HG03342 (cell line): ENCODE measurements at regions not wholly inside any gene's neighbourhood (a gene's known extent, or its start where the extent isn't known, plus 50 kb on each side); places are given as distances from the start of the nearest gene placed in this dataset.
"Not testable (repeated sequence)": the region's sequence is repeated elsewhere in the genome, so short reads cannot be mapped to it uniquely, and the experiment has no call there.

ENCODE experiments used
- ATAC-seq: cut with Tn5 transposase; IDR thresholded peaks from one replicate; pipeline ENCODE4 v1.9.1; 2021; ENCODE audit warnings: mild to moderate bottlenecking, moderate library complexity; ENCODE audit not compliant: unreplicated experiment

GRCh38 chr3:22856811-22857210 lies 346.3 kb upstream of the UBE2E2 start:
- no peak for ATAC-seq

- ATAC-seq, result no peak
These were observed 344.6 kb upstream of the UBE2E2 start for GRCh38 chr3:22858486-22858885.

- ATAC-seq, result no peak
These were observed 343.5 kb upstream of the UBE2E2 start for GRCh38 chr3:22859618-22860017.

GRCh38 chr3:22861426-22861825 lies 341.7 kb upstream of the UBE2E2 start:
- no peak for ATAC-seq

GRCh38 chr3:22862111-22862510 lies 341.0 kb upstream of the UBE2E2 start:
- ATAC-seq, result no peak

GRCh38 chr3:22882834-22883233 lies 320.3 kb upstream of the UBE2E2 start:
- not testable (repeated sequence) for ATAC-seq

GRCh38 chr3:22885039-22885438 lies 318.1 kb upstream of the UBE2E2 start:
- no peak for ATAC-seq

- ATAC-seq, result no peak
These were observed 317.4 kb upstream of the UBE2E2 start for GRCh38 chr3:22885574-22886341.

- no peak for ATAC-seq
These were observed 316.6 kb upstream of the UBE2E2 start for GRCh38 chr3:22886439-22887068.

GRCh38 chr3:22887664-22888291 lies 315.3 kb upstream of the UBE2E2 start:
- peak; percentile 74 for ATAC-seq

GRCh38 chr3:22893101-22893500 lies 310.0 kb upstream of the UBE2E2 start:
- no peak for ATAC-seq

- no peak for ATAC-seq
These were observed 309.3 kb upstream of the UBE2E2 start for GRCh38 chr3:22893644-22894325.

GRCh38 chr3:22894865-22895264 lies 308.3 kb upstream of the UBE2E2 start:
- ATAC-seq, result no peak

GRCh38 chr3:22895671-22896070 lies 307.5 kb upstream of the UBE2E2 start:
- no peak for ATAC-seq

- ATAC-seq, result no peak
These were observed 304.6 kb upstream of the UBE2E2 start for GRCh38 chr3:22898558-22898957.

- no peak for ATAC-seq
These were observed 303.7 kb upstream of the UBE2E2 start for GRCh38 chr3:22899441-22899840.

GRCh38 chr3:22900296-22900695 lies 302.8 kb upstream of the UBE2E2 start:
- no peak for ATAC-seq

GRCh38 chr3:22901684-22902083 lies 301.4 kb upstream of the UBE2E2 start:
- ATAC-seq, result no peak

GRCh38 chr3:22907161-22907780 lies 295.9 kb upstream of the UBE2E2 start:
- no peak for ATAC-seq

GRCh38 chr3:22907796-22908195 lies 295.3 kb upstream of the UBE2E2 start:
- ATAC-seq, result no peak

GRCh38 chr3:22908989-22909507 lies 294.1 kb upstream of the UBE2E2 start:
- no peak for ATAC-seq
